ENCODE measurements at regions not wholly inside any gene's neighbourhood (a gene's known extent, or its start where the extent isn't known, plus 50 kb on each side); places are given as distances from the start of the nearest gene placed in this dataset.

GRCh38 chr15:97156739-97157265 is 803.7 kb upstream of the ARRDC4 start:
- no peaks in the 10 kb centered on the region for H3K27me3 ChIP-seq

GRCh38 chr15:97162805-97163495 is 797.6 kb upstream of the ARRDC4 start:
- no peaks in the 10 kb centered on the region for H3K27me3 ChIP-seq
- H3K4me3 ChIP-seq: no peak overlapping the region
- no peak for ATAC-seq (ENCODE audit: low FRiP score in 2 of 2)
- TF ChIP-seq CTCF (IDR thresholded peaks at IDR 0.05): no peak
- TF ChIP-seq POLR2AphosphoS5 (IDR thresholded peaks at IDR 0.05): no peak
- no peak for TF ChIP-seq POLR2A (IDR thresholded peaks at IDR 0.05)
- no peak for TF ChIP-seq EP300 (IDR thresholded peaks at IDR 0.05)
- 67 to 77% methylated on average over 2 of the region's 2 CpGs for WGBS, 2 donors
- no peak overlapping the region for H3K27ac ChIP-seq
- H3K36me3 ChIP-seq: no peaks in the 10 kb centered on the region
- DNase-seq: no peak
- no peaks in the 10 kb centered on the region for H3K4me1 ChIP-seq
- no peaks in the 10 kb centered on the region for H3K9me3 ChIP-seq

More at GRCh38 chr15:97156739-97157265, 803.7 kb upstream of the ARRDC4 start:
- DNase-seq (no peak), ATAC-seq (ENCODE audit: low FRiP score in 2 of 2) (no peak)
- Histone ChIP-seq H3K27ac (no peak overlapping the region), H3K9me3 (no peaks in the 10 kb centered on the region), H3K4me1 (no peaks in the 10 kb centered on the region), H3K36me3 (no peaks in the 10 kb centered on the region), H3K4me3 (no peak overlapping the region)
- TF ChIP-seq POLR2AphosphoS5 (IDR thresholded peaks at IDR 0.05): no peak
- no peak for TF ChIP-seq CTCF (IDR thresholded peaks at IDR 0.05)
- TF ChIP-seq POLR2A (IDR thresholded peaks at IDR 0.05): no peak
- no peak for TF ChIP-seq EP300 (IDR thresholded peaks at IDR 0.05)
- WGBS, 2 donors: 76 to 80% methylated on average over 2 of the region's 2 CpGs

GRCh38 chr15:97165205-97165604 is 795.3 kb upstream of the ARRDC4 start:
- WGBS, 2 donors: 76 to 77% methylated on average over 2 of the region's 2 CpGs
- DNase-seq: no peak
- ATAC-seq (ENCODE audit: low FRiP score in 2 of 2): no peak
- Histone ChIP-seq H3K9me3 (no peaks in the 10 kb centered on the region), H3K36me3 (no peaks in the 10 kb centered on the region), H3K27me3 (no peaks in the 10 kb centered on the region), H3K4me3 (no peak overlapping the region), H3K27ac (no peak overlapping the region), H3K4me1 (no peaks in the 10 kb centered on the region)
- TF ChIP-seq POLR2A (IDR thresholded peaks at IDR 0.05) (no peak), POLR2AphosphoS5 (IDR thresholded peaks at IDR 0.05) (no peak), EP300 (IDR thresholded peaks at IDR 0.05) (no peak), CTCF (IDR thresholded peaks at IDR 0.05) (no peak)

GRCh38 chr15:97168704-97169475 is 791.6 kb upstream of the ARRDC4 start:
- H3K4me1 ChIP-seq: no peaks in the 10 kb centered on the region
- DNase-seq: no peak
- no peaks in the 10 kb centered on the region for H3K27me3 ChIP-seq
- TF ChIP-seq CTCF (IDR thresholded peaks at IDR 0.05): no peak
- no peak for TF ChIP-seq EP300 (IDR thresholded peaks at IDR 0.05)
- no peak for TF ChIP-seq POLR2AphosphoS5 (IDR thresholded peaks at IDR 0.05)
- no peak for TF ChIP-seq POLR2A (IDR thresholded peaks at IDR 0.05)
- no peak overlapping the region for H3K4me3 ChIP-seq
- WGBS, 2 donors: 56 to 67% methylated on average over 12 of the region's 12 CpGs
- H3K36me3 ChIP-seq: no peaks in the 10 kb centered on the region
- no peaks in the 10 kb centered on the region for H3K9me3 ChIP-seq
- ATAC-seq (ENCODE audit: low FRiP score in 2 of 2): no peak
- H3K27ac ChIP-seq: no peak overlapping the region
